Astrocyte (in vitro differentiated cells and primary cell): ENCODE measurements at regions not wholly inside any gene's neighbourhood (a gene's known extent, or its start where the extent isn't known, plus 50 kb on each side); places are given as distances from the start of the nearest gene placed in this dataset.

ENCODE experiments used
- CTCF ChIP-seq: IDR thresholded peaks from 2 replicates; pipeline ENCODE4 v1.5.1; 2011; ENCODE audit warnings: low read depth, mild to moderate bottlenecking, inconsistent platforms, low read length, moderate library complexity; ENCODE audit not compliant: insufficient read depth
- EZH2 ChIP-seq: IDR thresholded peaks from 2 replicates; pipeline ENCODE4 v1.6.1; 2012; ENCODE audit warnings: mild to moderate bottlenecking, low read length, inconsistent platforms; ENCODE audit not compliant: insufficient read depth

- TF ChIP-seq CTCF (no peak), EZH2 (no peak)
Measured at GRCh38 chr2:126429103-126429502, 226.9 kb upstream of the GYPC start.
